ENCODE measurements at regions not wholly inside any gene's neighbourhood (a gene's known extent, or its start where the extent isn't known, plus 50 kb on each side); places are given as distances from the start of the nearest gene placed in this dataset.

DNA sequence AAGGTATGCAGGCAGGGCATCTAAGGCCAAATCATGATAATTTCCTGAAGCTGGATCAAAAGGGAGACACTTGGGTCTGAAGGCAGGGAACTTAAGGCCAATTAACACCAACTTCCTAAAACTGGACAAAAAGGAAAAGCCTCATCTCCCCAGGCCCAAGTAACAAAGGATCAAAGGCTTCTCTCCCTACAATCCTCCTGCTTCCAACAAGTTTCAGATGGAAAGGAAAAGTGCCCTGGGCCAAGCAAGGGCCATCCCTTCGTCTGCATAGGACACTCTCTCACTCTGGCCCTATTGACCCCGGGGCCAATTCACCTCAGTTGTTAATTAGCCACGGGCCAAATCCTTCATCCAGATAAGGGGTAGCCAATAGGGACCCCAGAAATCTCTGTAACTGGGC, 1335.8 kb upstream of the CDH2 start:
- Mint-ChIP-seq H3K27me3 (no peaks in the 10 kb centered on the region), H3K4me1 (no peaks in the 10 kb centered on the region), H3K9me3 (no peaks in the 10 kb centered on the region), H3K27ac (no peak overlapping the region), H3K36me3 (no peaks in the 10 kb centered on the region), H3K4me3 (no peak overlapping the region)
- POLR2A ChIA-PET: no interaction called here
- no peak for DNase-seq
- no peak for ATAC-seq (ENCODE audit: low read depth)

DNA sequence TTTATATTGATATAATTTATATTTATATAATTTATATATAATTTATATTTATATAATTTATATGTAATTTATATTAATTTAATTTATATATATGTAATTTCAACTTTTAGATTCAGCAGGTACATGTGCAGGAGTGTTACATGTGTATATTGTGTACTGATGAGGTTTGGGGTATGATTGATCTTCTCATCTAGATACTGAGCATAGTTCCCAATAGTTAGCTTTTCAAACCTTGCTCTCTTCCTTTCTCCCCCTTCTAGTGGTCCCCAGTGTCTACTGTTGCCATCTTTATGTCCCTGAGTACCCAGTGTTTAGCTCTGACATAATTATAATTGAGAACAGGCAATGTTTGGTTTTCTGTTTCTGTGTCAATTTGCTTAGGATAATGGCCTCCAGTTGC, 1335.3 kb upstream of the CDH2 start:
- DNase-seq (no peak), ATAC-seq (ENCODE audit: low read depth) (no peak)
- Mint-ChIP-seq H3K27ac (no peak overlapping the region), H3K9me3 (peaks cover 2% of the 10 kb centered on the region), H3K4me1 (no peaks in the 10 kb centered on the region), H3K4me3 (no peak overlapping the region), H3K36me3 (no peaks in the 10 kb centered on the region), H3K27me3 (no peaks in the 10 kb centered on the region)
- POLR2A ChIA-PET: no interaction called here

DNA sequence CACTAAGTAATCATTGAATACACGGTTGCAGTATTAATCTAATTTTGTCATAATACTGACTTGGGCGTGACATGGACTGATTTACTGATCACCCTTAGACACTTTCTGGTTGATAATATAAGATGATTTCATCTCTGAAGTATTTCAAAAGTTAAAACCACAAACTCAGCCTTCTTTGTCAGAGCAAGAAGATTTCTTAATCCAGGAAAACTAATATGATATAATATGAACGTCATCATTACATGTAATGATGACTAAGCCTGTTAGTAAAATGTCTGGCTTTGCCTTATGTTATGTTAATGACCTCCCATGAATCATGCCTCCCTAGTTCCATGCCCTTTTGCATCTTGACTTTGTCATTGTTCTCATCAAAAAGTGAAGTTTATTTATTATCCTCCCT, 1325.0 kb upstream of the CDH2 start:
- H3K36me3 Mint-ChIP-seq: no peaks in the 10 kb centered on the region
- no peaks in the 10 kb centered on the region for H3K4me1 Mint-ChIP-seq
- H3K27me3 Mint-ChIP-seq: no peaks in the 10 kb centered on the region
- POLR2A ChIA-PET: no interaction called here
- peaks cover 3% of the 10 kb centered on the region for H3K9me3 Mint-ChIP-seq
- no peak for DNase-seq
- ATAC-seq (ENCODE audit: low read depth): no peak
- H3K27ac Mint-ChIP-seq: no peak overlapping the region
- H3K4me3 Mint-ChIP-seq: no peak overlapping the region

DNA sequence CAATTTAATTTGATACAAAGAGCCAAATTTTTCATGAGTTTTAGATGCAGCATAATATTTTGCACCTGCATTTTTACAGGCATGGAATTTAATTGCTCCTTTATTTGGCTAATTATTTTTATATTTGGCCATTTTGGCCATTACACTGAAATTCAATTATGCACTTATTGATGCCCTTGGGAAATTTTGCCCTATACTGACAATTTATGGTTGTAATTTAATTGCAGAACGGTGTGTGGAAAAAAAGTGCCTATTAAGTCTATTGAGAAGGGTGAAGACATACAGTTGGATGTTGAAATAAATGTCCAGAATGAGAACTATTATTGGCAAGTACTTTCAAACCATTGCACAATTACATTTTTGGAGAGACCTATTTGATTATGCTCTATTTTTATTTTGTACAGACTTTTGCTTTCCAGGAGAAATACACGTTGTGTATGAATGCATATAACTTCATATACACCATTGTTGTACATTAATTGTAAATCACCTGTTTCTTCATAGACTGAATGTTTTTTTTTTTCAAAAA, 1319.3 kb upstream of the CDH2 start:
- Mint-ChIP-seq H3K27ac (no peak overlapping the region), H3K9me3 (peaks cover 3% of the 10 kb centered on the region), H3K4me1 (no peaks in the 10 kb centered on the region), H3K27me3 (no peaks in the 10 kb centered on the region), H3K36me3 (no peaks in the 10 kb centered on the region), H3K4me3 (no peak overlapping the region)
- DNase-seq (no peak), ATAC-seq (ENCODE audit: low read depth) (no peak)
- POLR2A ChIA-PET: no interaction called here

DNA sequence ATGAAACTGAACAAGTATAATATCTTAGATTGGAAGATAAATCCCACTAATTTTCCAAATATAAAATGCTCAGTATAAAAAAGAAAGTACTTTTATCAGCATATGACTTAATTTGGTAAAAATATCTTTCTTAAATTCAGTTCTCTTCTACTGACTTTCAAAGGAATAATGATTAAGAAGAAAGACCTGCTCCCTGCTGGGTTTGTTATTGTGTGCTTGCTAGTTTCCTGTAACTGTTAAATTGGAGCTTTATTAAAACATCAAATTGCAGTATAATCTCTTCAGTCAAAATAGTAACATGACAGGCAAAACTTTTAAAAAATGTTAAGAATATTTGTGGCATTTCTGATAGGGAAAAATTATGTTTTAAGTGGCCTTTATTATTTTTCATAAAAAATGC, 1317.4 kb upstream of the CDH2 start:
- peaks cover 6% of the 10 kb centered on the region for H3K9me3 Mint-ChIP-seq
- H3K4me3 Mint-ChIP-seq: no peak overlapping the region
- no peaks in the 10 kb centered on the region for H3K4me1 Mint-ChIP-seq
- H3K27ac Mint-ChIP-seq: no peak overlapping the region
- H3K36me3 Mint-ChIP-seq: no peaks in the 10 kb centered on the region
- H3K27me3 Mint-ChIP-seq: no peaks in the 10 kb centered on the region
- ATAC-seq (ENCODE audit: low read depth): no peak
- DNase-seq: no peak
- POLR2A ChIA-PET: no interaction called here

DNA sequence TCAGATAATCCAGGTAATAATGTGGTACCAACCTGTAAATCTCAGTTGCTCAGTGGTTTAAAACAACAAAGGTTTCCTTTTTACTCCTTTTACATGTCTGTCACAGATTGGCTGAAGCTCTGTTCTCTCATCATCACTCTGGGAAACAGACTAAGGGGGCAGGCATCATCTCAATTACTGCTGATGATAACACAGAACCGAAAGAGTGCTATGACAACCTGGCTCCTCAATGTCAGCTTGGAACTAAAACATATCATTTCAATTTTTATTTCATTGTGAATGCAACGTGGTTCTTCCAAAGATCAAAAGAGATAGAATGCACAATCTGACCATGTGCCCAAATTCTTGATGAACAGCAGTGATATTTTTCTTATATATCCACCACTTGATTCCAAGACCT, 1315.0 kb upstream of the CDH2 start:
- DNase-seq (no peak), ATAC-seq (ENCODE audit: low read depth) (no peak)
- Mint-ChIP-seq H3K27me3 (no peaks in the 10 kb centered on the region), H3K27ac (no peak overlapping the region), H3K36me3 (no peaks in the 10 kb centered on the region), H3K4me1 (no peaks in the 10 kb centered on the region), H3K4me3 (no peak overlapping the region), H3K9me3 (peaks cover 12% of the 10 kb centered on the region)
- POLR2A ChIA-PET: no interaction called here

DNA sequence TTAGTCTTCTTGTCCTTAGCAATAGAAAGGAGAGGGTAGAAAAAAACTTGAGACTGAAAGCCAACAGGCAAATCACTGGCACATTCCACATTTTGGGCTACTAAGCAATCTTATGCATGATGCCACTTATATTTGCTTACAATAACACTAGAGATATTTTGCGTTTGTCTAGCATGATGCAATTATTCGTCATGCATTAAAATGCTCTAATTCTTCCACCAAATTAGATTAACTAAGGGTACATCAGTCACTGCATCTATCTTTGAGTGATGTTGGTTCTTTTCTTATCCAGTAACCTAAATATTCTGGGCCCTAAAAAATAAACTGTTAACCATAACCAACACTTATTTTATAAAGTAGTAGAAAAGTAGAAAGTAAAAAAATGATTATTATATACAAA, 1311.7 kb upstream of the CDH2 start:
- H3K9me3 Mint-ChIP-seq: peaks cover 12% of the 10 kb centered on the region
- POLR2A ChIA-PET: no interaction called here
- ATAC-seq (ENCODE audit: low read depth) (no peak), DNase-seq (no peak)
- no peaks in the 10 kb centered on the region for H3K4me1 Mint-ChIP-seq
- H3K4me3 Mint-ChIP-seq: no peak overlapping the region
- H3K36me3 Mint-ChIP-seq: no peaks in the 10 kb centered on the region
- no peak overlapping the region for H3K27ac Mint-ChIP-seq
- H3K27me3 Mint-ChIP-seq: no peaks in the 10 kb centered on the region

DNA sequence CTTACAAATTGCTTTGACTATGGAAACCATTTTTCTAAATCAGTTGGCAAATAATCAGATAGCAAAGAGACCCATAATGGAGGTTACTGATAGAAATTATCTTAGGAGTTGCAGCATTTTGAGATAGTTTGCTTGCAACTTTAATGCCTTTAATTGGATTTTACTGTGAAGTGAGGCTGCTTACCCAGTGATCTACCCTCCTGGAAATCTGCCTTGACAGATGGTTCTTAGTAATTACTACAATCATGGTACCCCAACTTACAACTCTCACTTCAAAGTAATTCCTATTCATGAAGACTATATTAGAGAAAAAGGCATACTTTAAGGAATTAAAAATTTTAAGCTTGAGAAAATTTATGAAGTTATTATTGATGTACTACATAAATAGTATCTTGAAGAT, 1288.6 kb upstream of the CDH2 start:
- no peaks in the 10 kb centered on the region for H3K9me3 Mint-ChIP-seq
- DNase-seq (no peak), ATAC-seq (ENCODE audit: low read depth) (no peak)
- H3K27ac Mint-ChIP-seq: no peak overlapping the region
- H3K4me3 Mint-ChIP-seq: no peak overlapping the region
- H3K36me3 Mint-ChIP-seq: no peaks in the 10 kb centered on the region
- POLR2A ChIA-PET: no interaction called here
- H3K4me1 Mint-ChIP-seq: no peaks in the 10 kb centered on the region
- H3K27me3 Mint-ChIP-seq: no peaks in the 10 kb centered on the region

DNA sequence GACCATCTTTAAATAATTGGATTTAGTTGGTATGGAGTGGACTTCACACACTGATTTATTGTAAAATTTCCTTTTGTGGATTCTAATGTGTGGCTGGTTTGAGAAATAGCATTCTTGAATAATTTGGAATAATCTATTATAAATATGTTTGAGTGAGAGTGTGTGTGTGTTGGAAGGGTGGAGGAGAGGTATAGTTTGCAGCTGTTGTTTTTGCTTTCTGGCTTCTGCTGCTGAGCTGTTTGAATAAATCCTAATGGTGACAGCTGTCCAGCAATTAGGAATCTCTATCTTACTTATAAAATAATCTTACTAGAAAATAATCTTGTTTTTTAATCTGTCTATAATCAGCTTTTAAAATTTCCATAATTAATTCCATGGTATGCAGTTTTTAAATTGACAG, 1283.0 kb upstream of the CDH2 start:
- Mint-ChIP-seq H3K27ac (no peak overlapping the region), H3K27me3 (no peaks in the 10 kb centered on the region), H3K4me1 (no peaks in the 10 kb centered on the region), H3K4me3 (no peak overlapping the region), H3K9me3 (peaks cover 4% of the 10 kb centered on the region), H3K36me3 (no peaks in the 10 kb centered on the region)
- POLR2A ChIA-PET: no interaction called here
- ATAC-seq (ENCODE audit: low read depth) (no peak), DNase-seq (no peak)

DNA sequence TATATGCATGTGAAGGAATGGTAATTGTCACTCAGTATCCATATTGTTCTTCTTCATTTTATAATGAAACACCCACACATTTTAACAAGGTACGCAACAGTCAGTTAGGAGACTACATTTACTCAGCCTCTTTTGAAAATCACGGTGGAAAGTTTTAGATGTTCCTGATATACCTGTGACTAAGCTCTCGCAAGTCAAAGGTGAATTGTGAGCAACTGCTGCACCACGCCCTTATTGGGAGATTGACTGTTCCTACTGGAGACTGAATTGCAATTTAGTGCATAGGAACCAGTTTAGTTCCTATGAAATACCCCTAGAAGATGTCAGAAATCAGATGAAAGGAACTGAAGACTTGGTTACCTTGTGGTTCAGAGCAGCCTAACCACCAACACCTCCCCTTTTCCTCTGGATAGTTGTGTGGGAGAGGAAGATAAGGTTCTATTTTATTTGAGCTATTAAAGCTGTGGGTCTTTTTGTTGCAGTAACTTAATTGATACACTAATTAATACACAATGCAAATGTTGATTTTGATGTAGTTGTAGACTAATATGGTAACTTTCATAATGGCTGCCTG, 1280.5 kb upstream of the CDH2 start:
- H3K27me3 Mint-ChIP-seq: no peaks in the 10 kb centered on the region
- no peak overlapping the region for H3K4me3 Mint-ChIP-seq
- POLR2A ChIA-PET: no interaction called here
- ATAC-seq (ENCODE audit: low read depth) (no peak), DNase-seq (no peak)
- no peaks in the 10 kb centered on the region for H3K4me1 Mint-ChIP-seq
- H3K36me3 Mint-ChIP-seq: no peaks in the 10 kb centered on the region
- H3K9me3 Mint-ChIP-seq: peaks cover 6% of the 10 kb centered on the region
- H3K27ac Mint-ChIP-seq: no peak overlapping the region

DNA sequence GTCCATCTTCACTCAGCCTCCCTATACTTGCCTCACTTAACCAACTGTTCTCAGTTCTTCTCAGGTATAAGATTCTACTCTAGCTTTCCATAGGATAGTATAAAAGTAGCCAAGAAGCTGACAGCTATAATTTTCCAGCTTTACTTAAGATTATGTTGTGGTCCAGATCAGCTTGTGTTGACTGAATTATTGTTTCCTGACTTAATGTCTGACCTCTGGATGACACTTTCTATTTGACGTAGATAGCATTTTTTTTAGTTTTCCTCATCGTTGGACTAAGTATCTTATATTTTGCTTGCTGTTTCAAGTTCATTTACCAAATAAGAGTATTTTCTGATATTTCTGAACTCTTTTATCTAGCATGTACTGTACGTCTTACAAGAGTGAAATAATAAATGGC, 1272.5 kb upstream of the CDH2 start:
- DNase-seq: no peak

DNA sequence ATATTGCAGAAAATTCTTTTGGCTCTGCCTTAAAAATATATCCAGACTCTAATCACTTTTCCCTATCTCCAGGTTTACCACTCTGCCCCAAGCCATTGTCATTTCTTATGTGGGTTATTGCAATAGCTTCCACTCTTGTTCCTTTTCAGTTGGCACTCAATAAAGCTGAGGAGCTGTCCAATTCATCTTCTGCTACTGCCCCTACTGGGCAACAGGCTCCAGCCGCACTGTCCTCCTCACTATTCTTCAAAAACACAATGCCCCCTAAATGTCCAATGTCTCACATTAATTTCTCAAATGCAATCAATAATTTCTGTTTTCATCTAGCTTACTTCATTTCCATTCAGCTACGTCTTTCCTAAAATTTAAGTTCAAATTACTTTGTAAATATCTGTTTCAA, 1262.5 kb upstream of the CDH2 start:
- DNase-seq (no peak), ATAC-seq (ENCODE audit: low read depth) (no peak)
- H3K9me3 Mint-ChIP-seq: peaks cover 4% of the 10 kb centered on the region
- POLR2A ChIA-PET: no interaction called here
- H3K27me3 Mint-ChIP-seq: no peaks in the 10 kb centered on the region
- no peak overlapping the region for H3K27ac Mint-ChIP-seq
- no peaks in the 10 kb centered on the region for H3K36me3 Mint-ChIP-seq
- no peak overlapping the region for H3K4me3 Mint-ChIP-seq
- no peaks in the 10 kb centered on the region for H3K4me1 Mint-ChIP-seq

More for the DNA sequence above, 1272.5 kb upstream of the CDH2 start:
- ATAC-seq (ENCODE audit: low read depth): no peak
- Mint-ChIP-seq H3K36me3 (no peaks in the 10 kb centered on the region), H3K27me3 (no peaks in the 10 kb centered on the region), H3K27ac (no peak overlapping the region), H3K4me1 (no peaks in the 10 kb centered on the region), H3K4me3 (no peak overlapping the region), H3K9me3 (peaks cover 5% of the 10 kb centered on the region)
- POLR2A ChIA-PET: no interaction called here

DNA sequence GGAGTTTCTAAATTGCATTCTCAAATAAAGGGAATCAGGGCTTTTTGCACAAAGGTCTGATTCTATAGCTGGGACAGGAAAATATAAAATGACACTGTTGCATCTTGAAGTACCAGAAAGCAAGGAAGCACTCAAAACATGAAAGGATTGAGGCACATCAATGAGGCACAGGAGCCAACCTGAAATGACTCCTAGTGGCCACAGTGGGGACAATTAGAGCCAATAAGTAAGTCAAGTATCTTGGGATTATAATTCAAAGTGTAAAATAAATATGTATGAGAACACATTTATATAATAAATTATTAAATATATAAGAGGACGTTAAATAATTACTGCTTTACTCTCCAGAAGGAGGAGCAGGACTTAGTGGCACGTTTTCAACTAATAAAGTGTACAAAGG, 1259.5 kb upstream of the CDH2 start:
- H3K4me1 Mint-ChIP-seq: no peaks in the 10 kb centered on the region
- no peak for DNase-seq
- peaks cover 6% of the 10 kb centered on the region for H3K9me3 Mint-ChIP-seq
- no peaks in the 10 kb centered on the region for H3K27me3 Mint-ChIP-seq
- no peak for ATAC-seq (ENCODE audit: low read depth)
- H3K27ac Mint-ChIP-seq: no peak overlapping the region
- no peak overlapping the region for H3K4me3 Mint-ChIP-seq
- POLR2A ChIA-PET: no interaction called here
- no peaks in the 10 kb centered on the region for H3K36me3 Mint-ChIP-seq

DNA sequence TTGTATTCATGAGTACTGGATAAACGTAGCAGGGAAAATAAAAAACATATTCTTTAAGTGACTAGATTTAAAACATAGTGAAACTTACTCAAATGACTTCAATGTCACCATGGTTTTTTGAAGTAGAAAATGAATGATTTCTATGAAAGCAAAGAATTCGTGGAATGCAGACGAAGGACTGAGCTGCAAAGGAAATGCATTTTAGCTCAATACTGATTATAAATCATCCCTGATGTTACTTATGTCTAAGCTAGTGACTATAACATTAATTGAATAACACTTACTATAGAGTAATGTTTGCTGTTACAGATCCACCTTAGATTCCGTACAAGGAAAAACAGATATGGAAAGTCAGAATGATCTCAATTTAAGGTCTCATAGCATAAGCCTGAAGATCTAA, 1257.7 kb upstream of the CDH2 start:
- Mint-ChIP-seq H3K4me3 (no peak overlapping the region), H3K9me3 (peaks cover 6% of the 10 kb centered on the region), H3K27me3 (no peaks in the 10 kb centered on the region), H3K36me3 (no peaks in the 10 kb centered on the region), H3K27ac (no peak overlapping the region), H3K4me1 (no peaks in the 10 kb centered on the region)
- DNase-seq (no peak), ATAC-seq (ENCODE audit: low read depth) (no peak)
- POLR2A ChIA-PET: no interaction called here

DNA sequence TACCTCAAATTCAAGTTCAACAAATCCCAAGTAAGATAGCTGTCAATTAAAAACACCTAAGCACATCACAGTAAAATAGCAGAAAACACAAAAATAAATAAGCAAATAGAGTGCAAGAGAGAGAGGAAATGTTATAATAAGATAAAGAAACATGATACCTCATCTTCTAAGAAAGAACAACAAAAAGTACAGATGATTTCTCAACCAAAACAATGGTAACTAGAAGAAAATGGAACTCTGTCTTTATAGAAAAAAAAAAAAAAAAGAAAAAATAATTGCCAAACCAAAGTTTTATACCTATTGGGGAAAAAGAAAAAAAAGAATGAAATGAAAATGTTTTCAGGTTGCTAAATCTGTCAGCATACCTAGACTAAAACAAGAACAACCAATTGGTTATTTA, 1253.5 kb upstream of the CDH2 start:
- no peaks in the 10 kb centered on the region for H3K4me1 Mint-ChIP-seq
- H3K27me3 Mint-ChIP-seq: no peaks in the 10 kb centered on the region
- no peaks in the 10 kb centered on the region for H3K36me3 Mint-ChIP-seq
- POLR2A ChIA-PET: no interaction called here
- ATAC-seq (ENCODE audit: low read depth) (no peak), DNase-seq (no peak)
- peaks cover 6% of the 10 kb centered on the region for H3K9me3 Mint-ChIP-seq
- no peak overlapping the region for H3K4me3 Mint-ChIP-seq
- no peak overlapping the region for H3K27ac Mint-ChIP-seq

All from activated naive CD8-positive, alpha-beta T cell treated with anti-CD3 and anti-CD28 coated beads, Interleukin-2, amount 10 ng/mL, durations not matched to agents 7 days and 5 days (primary cell).